ENCODE measurements at regions not wholly inside any gene's neighbourhood (a gene's known extent, or its start where the extent isn't known, plus 50 kb on each side); places are given as distances from the start of the nearest gene placed in this dataset.

DNA sequence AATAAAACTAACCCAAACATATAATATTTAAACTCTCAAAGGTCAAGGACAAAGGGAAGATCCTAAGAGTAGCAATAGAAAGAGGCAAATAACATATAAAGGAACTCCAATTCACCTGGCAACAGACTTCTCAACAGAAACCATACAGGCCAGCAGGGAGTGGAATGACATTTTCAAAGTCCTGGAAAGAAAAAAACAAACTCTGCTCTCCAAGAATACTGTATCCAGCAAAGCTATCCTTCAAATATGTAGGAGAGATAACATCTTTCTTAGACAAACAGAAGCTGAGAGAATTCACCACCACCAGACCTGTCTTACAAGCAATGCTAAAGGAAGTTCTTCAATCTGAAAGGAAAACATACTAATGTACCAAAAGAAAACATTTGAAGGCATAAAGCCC is 51.5 kb upstream of the TMEM158 start:
- H3K4me3 ChIP-seq (replicated peaks; ENCODE audit: insufficient read depth, low read length), result no peak overlapping the region
- no peak overlapping the region for H3K27ac ChIP-seq (replicated peaks)
- DNase-seq (ENCODE audit: low read depth in 1 of 2, low spot score in 1 of 2), result no peak
- TF ChIP-seq, protein P1, sequence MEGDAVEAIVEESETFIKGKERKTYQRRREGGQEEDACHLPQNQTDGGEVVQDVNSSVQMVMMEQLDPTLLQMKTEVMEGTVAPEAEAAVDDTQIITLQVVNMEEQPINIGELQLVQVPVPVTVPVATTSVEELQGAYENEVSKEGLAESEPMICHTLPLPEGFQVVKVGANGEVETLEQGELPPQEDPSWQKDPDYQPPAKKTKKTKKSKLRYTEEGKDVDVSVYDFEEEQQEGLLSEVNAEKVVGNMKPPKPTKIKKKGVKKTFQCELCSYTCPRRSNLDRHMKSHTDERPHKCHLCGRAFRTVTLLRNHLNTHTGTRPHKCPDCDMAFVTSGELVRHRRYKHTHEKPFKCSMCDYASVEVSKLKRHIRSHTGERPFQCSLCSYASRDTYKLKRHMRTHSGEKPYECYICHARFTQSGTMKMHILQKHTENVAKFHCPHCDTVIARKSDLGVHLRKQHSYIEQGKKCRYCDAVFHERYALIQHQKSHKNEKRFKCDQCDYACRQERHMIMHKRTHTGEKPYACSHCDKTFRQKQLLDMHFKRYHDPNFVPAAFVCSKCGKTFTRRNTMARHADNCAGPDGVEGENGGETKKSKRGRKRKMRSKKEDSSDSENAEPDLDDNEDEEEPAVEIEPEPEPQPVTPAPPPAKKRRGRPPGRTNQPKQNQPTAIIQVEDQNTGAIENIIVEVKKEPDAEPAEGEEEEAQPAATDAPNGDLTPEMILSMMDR (IDR thresholded peaks at IDR 0.05; ENCODE audit: insufficient read depth, low read length), result no peak
- TF ChIP-seq POLR2AphosphoS5 (IDR thresholded peaks at IDR 0.05; ENCODE audit: low read depth) (no peak), SPI1 (IDR thresholded peaks at IDR 0.05; ENCODE audit: borderline replicate concordance, low read depth) (no peak), GABPA (IDR thresholded peaks at IDR 0.05; ENCODE audit: low read depth) (no peak)
- TF ChIP-seq, protein P2, sequence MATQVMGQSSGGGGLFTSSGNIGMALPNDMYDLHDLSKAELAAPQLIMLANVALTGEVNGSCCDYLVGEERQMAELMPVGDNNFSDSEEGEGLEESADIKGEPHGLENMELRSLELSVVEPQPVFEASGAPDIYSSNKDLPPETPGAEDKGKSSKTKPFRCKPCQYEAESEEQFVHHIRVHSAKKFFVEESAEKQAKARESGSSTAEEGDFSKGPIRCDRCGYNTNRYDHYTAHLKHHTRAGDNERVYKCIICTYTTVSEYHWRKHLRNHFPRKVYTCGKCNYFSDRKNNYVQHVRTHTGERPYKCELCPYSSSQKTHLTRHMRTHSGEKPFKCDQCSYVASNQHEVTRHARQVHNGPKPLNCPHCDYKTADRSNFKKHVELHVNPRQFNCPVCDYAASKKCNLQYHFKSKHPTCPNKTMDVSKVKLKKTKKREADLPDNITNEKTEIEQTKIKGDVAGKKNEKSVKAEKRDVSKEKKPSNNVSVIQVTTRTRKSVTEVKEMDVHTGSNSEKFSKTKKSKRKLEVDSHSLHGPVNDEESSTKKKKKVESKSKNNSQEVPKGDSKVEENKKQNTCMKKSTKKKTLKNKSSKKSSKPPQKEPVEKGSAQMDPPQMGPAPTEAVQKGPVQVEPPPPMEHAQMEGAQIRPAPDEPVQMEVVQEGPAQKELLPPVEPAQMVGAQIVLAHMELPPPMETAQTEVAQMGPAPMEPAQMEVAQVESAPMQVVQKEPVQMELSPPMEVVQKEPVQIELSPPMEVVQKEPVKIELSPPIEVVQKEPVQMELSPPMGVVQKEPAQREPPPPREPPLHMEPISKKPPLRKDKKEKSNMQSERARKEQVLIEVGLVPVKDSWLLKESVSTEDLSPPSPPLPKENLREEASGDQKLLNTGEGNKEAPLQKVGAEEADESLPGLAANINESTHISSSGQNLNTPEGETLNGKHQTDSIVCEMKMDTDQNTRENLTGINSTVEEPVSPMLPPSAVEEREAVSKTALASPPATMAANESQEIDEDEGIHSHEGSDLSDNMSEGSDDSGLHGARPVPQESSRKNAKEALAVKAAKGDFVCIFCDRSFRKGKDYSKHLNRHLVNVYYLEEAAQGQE (IDR thresholded peaks at IDR 0.05; ENCODE audit: insufficient replicate concordance, low read depth), result no peak
- H3K27me3 ChIP-seq (ENCODE audit: insufficient read depth, poor library complexity, severe bottlenecking), result no peaks in the 10 kb centered on the region

DNA sequence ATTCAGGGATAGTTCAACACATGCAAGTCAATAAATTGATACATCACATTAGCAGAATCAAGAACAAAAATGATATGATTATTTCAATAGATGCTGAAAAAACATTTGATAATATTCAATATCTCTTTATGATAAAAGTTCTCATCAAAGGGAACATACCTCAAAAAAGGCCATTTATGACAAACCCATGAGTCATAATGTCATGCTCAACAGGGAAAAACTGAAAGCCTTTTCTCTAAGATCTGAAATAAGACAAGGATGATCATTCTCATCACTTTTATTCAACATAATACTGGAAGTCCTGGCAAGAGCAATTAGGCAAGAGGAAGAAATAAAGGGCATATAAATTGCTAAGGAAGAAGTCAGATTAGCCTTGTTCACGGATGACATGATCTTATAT is 54.1 kb upstream of the TMEM158 start:
- Histone ChIP-seq H3K27ac (replicated peaks) (no peak overlapping the region), H3K4me3 (replicated peaks; ENCODE audit: insufficient read depth, low read length) (no peak overlapping the region), H3K27me3 (ENCODE audit: insufficient read depth, poor library complexity, severe bottlenecking) (no peaks in the 10 kb centered on the region)
- DNase-seq (ENCODE audit: low read depth in 1 of 2, low spot score in 1 of 2), result no peak
- TF ChIP-seq POLR2AphosphoS5 (IDR thresholded peaks at IDR 0.05; ENCODE audit: low read depth), result no peak
- TF ChIP-seq GABPA (IDR thresholded peaks at IDR 0.05; ENCODE audit: low read depth), result no peak

DNA sequence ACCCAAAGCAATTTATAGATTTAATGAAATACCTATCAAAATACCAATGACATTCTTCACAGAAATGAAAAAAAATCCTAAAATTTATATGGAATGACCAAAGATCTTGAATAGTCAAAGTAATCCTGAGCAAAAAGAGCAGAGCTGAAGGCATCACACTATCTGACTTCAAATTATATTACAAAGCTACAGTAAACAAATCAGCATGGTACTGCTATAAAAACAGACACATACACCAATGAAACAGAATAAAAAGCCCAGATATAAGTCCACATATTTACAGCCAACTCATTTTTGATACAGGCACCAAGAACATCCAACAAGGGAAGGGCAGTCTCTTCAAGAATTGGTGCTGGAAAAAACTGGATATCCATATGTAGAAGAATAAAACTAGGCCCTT is 54.9 kb upstream of the TMEM158 start:
- no peak overlapping the region for H3K27ac ChIP-seq (replicated peaks)
- TF ChIP-seq, protein P1 (IDR thresholded peaks at IDR 0.05; ENCODE audit: insufficient read depth, low read length), result no peak
- TF ChIP-seq POLR2AphosphoS5 (IDR thresholded peaks at IDR 0.05; ENCODE audit: low read depth) (no peak), SPI1 (IDR thresholded peaks at IDR 0.05; ENCODE audit: borderline replicate concordance, low read depth) (no peak), GABPA (IDR thresholded peaks at IDR 0.05; ENCODE audit: low read depth) (no peak)
- TF ChIP-seq, protein P2 (IDR thresholded peaks at IDR 0.05; ENCODE audit: insufficient replicate concordance, low read depth), result no peak
- DNase-seq (ENCODE audit: low read depth in 1 of 2, low spot score in 1 of 2), result no peak
- no peaks in the 10 kb centered on the region for H3K27me3 ChIP-seq (ENCODE audit: insufficient read depth, poor library complexity, severe bottlenecking)
- no peak overlapping the region for H3K4me3 ChIP-seq (replicated peaks; ENCODE audit: insufficient read depth, low read length)

DNA sequence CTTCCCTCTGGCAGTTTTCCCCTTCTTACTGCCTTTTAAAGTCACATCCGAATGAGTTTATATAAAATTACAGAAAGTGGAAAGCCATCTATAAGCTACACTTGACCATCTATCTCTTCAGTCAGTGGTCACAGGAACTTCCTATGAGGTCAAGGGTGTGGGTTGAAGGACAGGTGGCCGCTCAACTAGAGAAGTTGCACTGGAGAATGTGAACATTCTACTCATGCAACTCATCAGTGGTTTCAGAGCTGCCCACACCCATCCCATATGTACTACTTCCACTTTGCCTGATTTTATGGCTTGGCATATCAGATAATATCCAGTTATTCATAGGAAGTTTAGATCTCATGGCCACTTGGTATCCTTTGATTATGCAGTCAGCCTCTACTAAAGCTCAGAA is 57.4 kb upstream of the TMEM158 start:
- Histone ChIP-seq H3K27ac (replicated peaks) (no peak overlapping the region), H3K4me3 (replicated peaks; ENCODE audit: insufficient read depth, low read length) (no peak overlapping the region), H3K27me3 (ENCODE audit: insufficient read depth, poor library complexity, severe bottlenecking) (no peaks in the 10 kb centered on the region)
- DNase-seq (ENCODE audit: low read depth in 1 of 2, low spot score in 1 of 2), result no peak
- TF ChIP-seq, protein P1 (IDR thresholded peaks at IDR 0.05; ENCODE audit: insufficient read depth, low read length), result no peak
- TF ChIP-seq SPI1 (IDR thresholded peaks at IDR 0.05; ENCODE audit: borderline replicate concordance, low read depth) (no peak), GABPA (IDR thresholded peaks at IDR 0.05; ENCODE audit: low read depth) (no peak), POLR2AphosphoS5 (IDR thresholded peaks at IDR 0.05; ENCODE audit: low read depth) (no peak)
- TF ChIP-seq, protein P2 (IDR thresholded peaks at IDR 0.05; ENCODE audit: insufficient replicate concordance, low read depth), result no peak
